Smooth muscle cell (in vitro differentiated cells): ENCODE measurements at regions not wholly inside any gene's neighbourhood (a gene's known extent, or its start where the extent isn't known, plus 50 kb on each side); places are given as distances from the start of the nearest gene placed in this dataset.

Experiments used
- DNase-seq: peaks from one replicate; lab custom pipeline; 2025; ENCODE audit not compliant: unreplicated experiment; lab: John Stamatoyannopoulos, UW
- H2AFZ ChIP-seq: fragments of 200-600 bp; sonication (generic); 2 replicates; pipeline ENCODE4 v1.6.0; 2016; ENCODE audit warnings: antibody characterized with exemption, low read depth, mild to moderate bottlenecking
- H3F3A ChIP-seq: fragments of 200-600 bp; sonication (generic); 2 replicates; pipeline ENCODE4 v1.6.0; 2017; ENCODE audit warnings: antibody characterized with exemption, low read depth
- H3K27ac ChIP-seq: fragments of 200-600 bp; sonication (generic); 2 replicates; pipeline ENCODE4 v1.5.1; 2016; ENCODE audit warnings: low read depth, mild to moderate bottlenecking
- H3K27me3 ChIP-seq: fragments of 200-600 bp; sonication (generic); 2 replicates; pipeline ENCODE4 v1.6.1; 2016; ENCODE audit warnings: low read depth, mild to moderate bottlenecking
- H3K36me3 ChIP-seq: fragments of 200-600 bp; sonication (generic); 2 replicates; pipeline ENCODE4 v1.5.1; 2016; ENCODE audit warnings: low read depth
- H3K4me1 ChIP-seq: fragments of 200-600 bp; sonication (generic); 2 replicates; pipeline ENCODE4 v1.5.1; 2016; ENCODE audit warnings: low read depth
- H3K4me2 ChIP-seq: fragments of 200-600 bp; sonication (generic); 2 replicates; pipeline ENCODE4 v1.6.0; 2016; ENCODE audit warnings: mild to moderate bottlenecking
- H3K4me3 ChIP-seq: fragments of 200-600 bp; sonication (generic); 2 replicates; pipeline ENCODE4 v1.5.1; 2016; ENCODE audit warnings: mild to moderate bottlenecking
- H3K79me2 ChIP-seq: fragments of 200-600 bp; sonication (generic); 2 replicates; pipeline ENCODE4 v1.6.0; 2016; ENCODE audit warnings: low read depth, mild to moderate bottlenecking
- H3K9ac ChIP-seq: fragments of 200-600 bp; sonication (generic); 2 replicates; pipeline ENCODE4 v1.6.0; 2016; ENCODE audit warnings: low read depth
- H3K9me3 ChIP-seq: fragments of 200-600 bp; sonication (generic); replicated peaks from 2 replicates; pipeline ENCODE4 v1.5.1; 2016; ENCODE audit warnings: low read depth
- H4K20me1 ChIP-seq: fragments of 200-600 bp; sonication (generic); 2 replicates; pipeline ENCODE4 v1.6.0; 2016; ENCODE audit warnings: low read depth
- CTCF ChIP-seq: fragments of 200-600 bp; sonication (generic); IDR thresholded peaks from 2 replicates; pipeline ENCODE4 v1.5.1; 2017; ENCODE audit warnings: borderline replicate concordance, mild to moderate bottlenecking, antibody characterized with exemption; ENCODE audit not compliant: insufficient read depth, poor library complexity, severe bottlenecking
- WGBS: methylation state at CpG from one replicate; pipeline ENCODE4 v1.1.7; 2016; ENCODE audit warnings: low lambda C conversion rate; 5-methylcytosine and 5-hydroxymethylcytosine counted together

DNA sequence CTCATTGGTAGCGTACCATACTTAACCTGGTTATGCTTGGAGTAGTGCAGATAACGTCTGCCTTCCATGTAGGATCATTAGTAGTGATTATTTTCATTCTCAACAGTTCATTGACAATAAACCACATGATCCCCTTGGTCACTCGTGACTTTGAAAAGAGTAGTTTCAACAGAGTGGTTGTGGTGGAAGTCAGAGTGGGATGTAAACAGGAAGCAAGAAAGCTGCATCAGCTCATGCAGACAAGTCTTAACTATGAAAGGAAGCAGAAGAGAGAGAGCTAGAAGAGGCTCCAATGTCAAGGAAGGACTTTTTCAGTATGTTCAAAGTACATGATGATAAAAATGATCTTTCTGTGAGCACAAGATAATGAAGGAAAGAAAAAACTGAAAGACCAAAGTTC lies 287.4 kb downstream of the MBD2 start:
- Histone ChIP-seq H3K79me2 (no peaks in the 10 kb centered on the region), H3K4me3 (no peak overlapping the region), H3K9ac (no peak overlapping the region), H3K4me2 (no peak overlapping the region), H3F3A (no peaks in the 10 kb centered on the region), H3K9me3 (no peaks in the 10 kb centered on the region), H3K4me1 (no peaks in the 10 kb centered on the region), H3K27ac (no peak overlapping the region), H3K36me3 (no peaks in the 10 kb centered on the region), H4K20me1 (no peaks in the 10 kb centered on the region), H3K27me3 (no peaks in the 10 kb centered on the region), H2AFZ (no peak overlapping the region)
- no peak for TF ChIP-seq CTCF
- no peak for DNase-seq
- WGBS, result 57% methylated on average over 3 of the region's 3 CpGs

- no peak overlapping the region for H3K4me2 ChIP-seq
- H3K27me3 ChIP-seq, result no peaks in the 10 kb centered on the region
- no peak for TF ChIP-seq CTCF
- 21% methylated on average over 2 of the region's 2 CpGs for WGBS
- H4K20me1 ChIP-seq, result no peaks in the 10 kb centered on the region
- no peaks in the 10 kb centered on the region for H3K4me1 ChIP-seq
- DNase-seq, result no peak
- no peak overlapping the region for H3K27ac ChIP-seq
- H3K9me3 ChIP-seq, result no peaks in the 10 kb centered on the region
- H3K36me3 ChIP-seq, result no peaks in the 10 kb centered on the region
- H2AFZ ChIP-seq, result no peak overlapping the region
- no peak overlapping the region for H3K4me3 ChIP-seq
- no peaks in the 10 kb centered on the region for H3F3A ChIP-seq
- H3K9ac ChIP-seq, result no peak overlapping the region
- no peaks in the 10 kb centered on the region for H3K79me2 ChIP-seq
Measured at GRCh38 chr18:53935803-53936202, 288.7 kb downstream of the MBD2 start.

GRCh38 chr18:53935399-53935798 lies 289.1 kb downstream of the MBD2 start:
- no peak for TF ChIP-seq CTCF
- 71% methylated on average over 2 of the region's 2 CpGs for WGBS
- no peaks in the 10 kb centered on the region for H3K36me3 ChIP-seq
- H4K20me1 ChIP-seq, result no peaks in the 10 kb centered on the region
- H3K4me3 ChIP-seq, result no peak overlapping the region
- H2AFZ ChIP-seq, result no peak overlapping the region
- H3K9me3 ChIP-seq, result no peaks in the 10 kb centered on the region
- H3K9ac ChIP-seq, result no peak overlapping the region
- H3K4me2 ChIP-seq, result no peak overlapping the region
- no peaks in the 10 kb centered on the region for H3K79me2 ChIP-seq
- DNase-seq, result no peak
- no peaks in the 10 kb centered on the region for H3K27me3 ChIP-seq
- no peaks in the 10 kb centered on the region for H3F3A ChIP-seq
- H3K27ac ChIP-seq, result no peak overlapping the region
- no peaks in the 10 kb centered on the region for H3K4me1 ChIP-seq

DNA sequence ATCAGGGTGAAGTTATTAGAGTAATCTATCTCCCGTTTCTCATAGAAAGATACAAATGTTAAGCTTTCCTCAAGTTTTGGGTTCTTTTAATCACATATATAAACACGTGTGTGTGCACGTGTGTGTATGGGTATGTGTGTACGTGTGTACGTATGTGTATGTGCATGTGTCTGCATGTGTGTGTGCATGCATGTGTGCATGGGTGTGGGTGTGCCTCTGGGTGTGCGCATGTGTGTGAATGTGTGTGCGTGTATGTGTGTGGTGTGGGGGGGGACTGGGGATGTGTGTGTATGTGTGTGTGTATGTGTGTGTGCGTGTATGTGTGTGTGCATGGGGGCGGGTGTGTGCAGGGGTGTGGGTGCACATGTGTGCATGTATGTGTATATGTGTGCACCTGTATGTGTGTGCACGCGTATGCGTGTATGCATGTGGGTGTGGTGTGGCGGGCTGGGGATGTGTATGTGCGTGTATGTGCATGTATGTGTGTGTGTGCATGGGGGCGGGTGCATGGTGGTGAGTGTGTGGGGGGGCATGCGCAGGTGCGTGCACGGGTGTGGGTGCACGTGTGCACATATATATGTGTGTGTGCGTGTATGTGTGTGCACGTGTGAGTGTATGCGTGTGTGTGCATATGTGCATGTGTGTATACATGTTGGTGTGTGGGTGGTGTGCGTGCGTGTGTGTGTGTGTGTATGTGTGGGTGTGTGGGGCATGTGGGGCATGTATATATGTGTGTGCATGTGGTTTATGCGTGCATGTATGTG lies 304.0 kb downstream of the MBD2 start:
- Histone ChIP-seq H3F3A (no peaks in the 10 kb centered on the region), H3K4me1 (no peaks in the 10 kb centered on the region), H3K9ac (no peak overlapping the region), H3K27ac (no peak overlapping the region), H3K27me3 (no peaks in the 10 kb centered on the region), H3K9me3 (no peaks in the 10 kb centered on the region), H3K4me2 (no peak overlapping the region), H3K79me2 (no peaks in the 10 kb centered on the region), H3K36me3 (no peaks in the 10 kb centered on the region), H2AFZ (no peak overlapping the region), H4K20me1 (no peaks in the 10 kb centered on the region), H3K4me3 (no peak overlapping the region)
- no peak for TF ChIP-seq CTCF
- WGBS, result 84% methylated on average over 25 of the region's 25 CpGs
- DNase-seq, result no peak
